HL-60 (cell line): ENCODE measurements at regions not wholly inside any gene's neighbourhood (a gene's known extent, or its start where the extent isn't known, plus 50 kb on each side); places are given as distances from the start of the nearest gene placed in this dataset.

ENCODE experiments used
- DNase-seq, 2 experiments: peaks; one replicate each; pipeline ENCODE4 v3.0.0-alpha.2; 2010 to 2020; ENCODE audit warnings: low read depth in 1 of 2, low spot score in 1 of 2
- H3K27ac ChIP-seq: fragments of 250-450 bp; sonication (Bioruptor Pico); replicated peaks from 2 replicates; pipeline ENCODE4 v1.5.1; 2020; ENCODE audit warnings: mild to moderate bottlenecking, moderate library complexity
- H3K27me3 ChIP-seq: fragments of 250-450 bp; sonication (Bioruptor Pico); 2 replicates; pipeline ENCODE4 v1.5.1; 2021; ENCODE audit warnings: mild to moderate bottlenecking, moderate library complexity; ENCODE audit not compliant: insufficient read depth, poor library complexity, severe bottlenecking
- H3K4me3 ChIP-seq: replicated peaks from 2 replicates; pipeline ENCODE4 v1.5.1; 2011; ENCODE audit warnings: mild to moderate bottlenecking, control low read depth, low read length; ENCODE audit not compliant: insufficient read depth
- GABPA ChIP-seq: IDR thresholded peaks from 2 replicates; pipeline ENCODE4 v1.6.1; 2012; ENCODE audit warnings: low read depth
- POLR2AphosphoS5 ChIP-seq: IDR thresholded peaks from 2 replicates; pipeline ENCODE4 v1.6.1; 2012; ENCODE audit warnings: low read depth
- SPI1 ChIP-seq: IDR thresholded peaks from 2 replicates; pipeline ENCODE4 v1.6.1; 2012; ENCODE audit warnings: low read depth, mild to moderate bottlenecking, borderline replicate concordance
- TF ChIP-seq, protein P1 (sequence below): IDR thresholded peaks from 2 replicates; pipeline ENCODE4 v1.6.1; 2012; ENCODE audit warnings: low read depth; ENCODE audit not compliant: insufficient replicate concordance
- TF ChIP-seq, protein P2 (sequence below): IDR thresholded peaks from one replicate; pipeline ENCODE4 v1.5.1; 2011; ENCODE audit warnings: low read length, control low read depth, inconsistent platforms; ENCODE audit not compliant: insufficient read depth

DNA sequence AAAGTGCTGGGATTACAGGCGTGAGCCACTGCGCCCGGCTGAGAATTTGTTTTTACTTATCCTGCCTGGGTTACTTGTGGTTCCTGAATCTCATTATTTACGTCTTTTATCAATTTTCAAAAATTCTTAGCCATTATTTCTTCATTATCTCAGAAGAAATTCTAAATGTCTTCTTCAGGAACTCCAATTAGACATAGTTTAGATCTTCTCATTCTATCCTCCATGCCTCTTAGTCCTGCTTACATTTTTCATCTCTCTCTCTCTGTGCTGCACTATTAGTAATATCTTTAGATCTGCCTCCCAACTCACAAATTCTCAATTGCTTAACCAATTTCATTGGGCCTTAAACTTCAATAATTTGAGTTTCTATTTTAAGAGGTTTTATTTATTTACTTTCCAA lies 124.4 kb upstream of the MRPS22 start:
- no peak overlapping the region for H3K27ac ChIP-seq
- H3K4me3 ChIP-seq: no peak overlapping the region
- H3K27me3 ChIP-seq: peaks cover 8% of the 10 kb centered on the region
- TF ChIP-seq, protein P1, sequence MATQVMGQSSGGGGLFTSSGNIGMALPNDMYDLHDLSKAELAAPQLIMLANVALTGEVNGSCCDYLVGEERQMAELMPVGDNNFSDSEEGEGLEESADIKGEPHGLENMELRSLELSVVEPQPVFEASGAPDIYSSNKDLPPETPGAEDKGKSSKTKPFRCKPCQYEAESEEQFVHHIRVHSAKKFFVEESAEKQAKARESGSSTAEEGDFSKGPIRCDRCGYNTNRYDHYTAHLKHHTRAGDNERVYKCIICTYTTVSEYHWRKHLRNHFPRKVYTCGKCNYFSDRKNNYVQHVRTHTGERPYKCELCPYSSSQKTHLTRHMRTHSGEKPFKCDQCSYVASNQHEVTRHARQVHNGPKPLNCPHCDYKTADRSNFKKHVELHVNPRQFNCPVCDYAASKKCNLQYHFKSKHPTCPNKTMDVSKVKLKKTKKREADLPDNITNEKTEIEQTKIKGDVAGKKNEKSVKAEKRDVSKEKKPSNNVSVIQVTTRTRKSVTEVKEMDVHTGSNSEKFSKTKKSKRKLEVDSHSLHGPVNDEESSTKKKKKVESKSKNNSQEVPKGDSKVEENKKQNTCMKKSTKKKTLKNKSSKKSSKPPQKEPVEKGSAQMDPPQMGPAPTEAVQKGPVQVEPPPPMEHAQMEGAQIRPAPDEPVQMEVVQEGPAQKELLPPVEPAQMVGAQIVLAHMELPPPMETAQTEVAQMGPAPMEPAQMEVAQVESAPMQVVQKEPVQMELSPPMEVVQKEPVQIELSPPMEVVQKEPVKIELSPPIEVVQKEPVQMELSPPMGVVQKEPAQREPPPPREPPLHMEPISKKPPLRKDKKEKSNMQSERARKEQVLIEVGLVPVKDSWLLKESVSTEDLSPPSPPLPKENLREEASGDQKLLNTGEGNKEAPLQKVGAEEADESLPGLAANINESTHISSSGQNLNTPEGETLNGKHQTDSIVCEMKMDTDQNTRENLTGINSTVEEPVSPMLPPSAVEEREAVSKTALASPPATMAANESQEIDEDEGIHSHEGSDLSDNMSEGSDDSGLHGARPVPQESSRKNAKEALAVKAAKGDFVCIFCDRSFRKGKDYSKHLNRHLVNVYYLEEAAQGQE: no peak
- TF ChIP-seq GABPA: no peak
- TF ChIP-seq SPI1: no peak
- TF ChIP-seq POLR2AphosphoS5: no peak
- TF ChIP-seq, protein P2, sequence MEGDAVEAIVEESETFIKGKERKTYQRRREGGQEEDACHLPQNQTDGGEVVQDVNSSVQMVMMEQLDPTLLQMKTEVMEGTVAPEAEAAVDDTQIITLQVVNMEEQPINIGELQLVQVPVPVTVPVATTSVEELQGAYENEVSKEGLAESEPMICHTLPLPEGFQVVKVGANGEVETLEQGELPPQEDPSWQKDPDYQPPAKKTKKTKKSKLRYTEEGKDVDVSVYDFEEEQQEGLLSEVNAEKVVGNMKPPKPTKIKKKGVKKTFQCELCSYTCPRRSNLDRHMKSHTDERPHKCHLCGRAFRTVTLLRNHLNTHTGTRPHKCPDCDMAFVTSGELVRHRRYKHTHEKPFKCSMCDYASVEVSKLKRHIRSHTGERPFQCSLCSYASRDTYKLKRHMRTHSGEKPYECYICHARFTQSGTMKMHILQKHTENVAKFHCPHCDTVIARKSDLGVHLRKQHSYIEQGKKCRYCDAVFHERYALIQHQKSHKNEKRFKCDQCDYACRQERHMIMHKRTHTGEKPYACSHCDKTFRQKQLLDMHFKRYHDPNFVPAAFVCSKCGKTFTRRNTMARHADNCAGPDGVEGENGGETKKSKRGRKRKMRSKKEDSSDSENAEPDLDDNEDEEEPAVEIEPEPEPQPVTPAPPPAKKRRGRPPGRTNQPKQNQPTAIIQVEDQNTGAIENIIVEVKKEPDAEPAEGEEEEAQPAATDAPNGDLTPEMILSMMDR: no peak
- DNase-seq: no peak

DNA sequence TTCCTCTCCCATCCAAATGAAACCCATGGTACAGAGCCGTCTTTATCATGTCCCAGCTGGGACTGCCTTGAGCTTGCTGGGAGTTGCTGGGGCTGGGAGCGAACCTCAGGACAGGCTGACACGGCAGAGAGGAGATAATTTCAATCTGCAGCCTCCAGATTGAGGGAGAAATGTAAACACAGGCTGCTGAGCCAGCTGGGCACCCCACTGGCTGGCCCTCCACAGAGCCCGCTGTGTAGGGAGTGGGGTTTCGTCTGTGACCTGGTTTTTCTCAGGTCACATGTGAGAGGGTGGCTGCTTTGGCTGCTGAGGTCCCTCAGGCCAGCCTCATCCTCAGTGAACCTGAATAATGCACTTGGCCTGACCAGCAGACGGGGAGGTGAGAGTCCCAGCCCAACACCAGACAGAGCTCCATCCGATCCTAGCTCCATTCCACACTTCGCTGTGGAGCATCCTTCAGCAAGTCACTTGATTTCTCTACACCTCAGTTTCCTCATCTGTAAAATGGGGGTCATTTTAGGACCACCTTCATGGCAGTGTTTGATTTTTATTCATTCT lies 121.6 kb upstream of the MRPS22 start:
- DNase-seq: no peak
- no peak for TF ChIP-seq SPI1
- TF ChIP-seq, protein P1: no peak
- TF ChIP-seq, protein P2: no peak
- TF ChIP-seq POLR2AphosphoS5: no peak
- TF ChIP-seq GABPA: no peak
- Histone ChIP-seq H3K27me3 (peaks cover 5% of the 10 kb centered on the region), H3K4me3 (no peak overlapping the region), H3K27ac (no peak overlapping the region)

DNA sequence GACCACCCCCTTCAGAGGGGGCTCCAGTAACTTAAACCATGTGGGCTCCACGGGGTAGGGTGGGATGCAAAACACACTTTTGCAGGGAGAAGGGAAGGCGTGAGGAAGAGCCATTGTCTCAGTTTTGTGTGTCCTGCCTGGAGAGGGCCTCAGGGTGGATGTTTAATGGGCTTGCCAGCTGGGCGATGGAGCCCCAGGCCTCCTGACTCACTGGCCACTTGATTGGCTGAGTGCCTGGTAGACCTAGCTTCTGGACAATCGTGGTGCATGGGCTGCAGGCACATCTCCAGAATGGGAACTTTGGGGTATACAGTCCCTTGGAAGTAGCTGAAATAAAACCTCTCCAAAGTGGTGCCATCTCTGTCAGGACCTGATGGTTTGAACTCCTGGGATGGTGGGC lies 118.3 kb upstream of the MRPS22 start:
- no peak overlapping the region for H3K4me3 ChIP-seq
- H3K27ac ChIP-seq: no peak overlapping the region
- TF ChIP-seq SPI1 (no peak), POLR2AphosphoS5 (no peak), GABPA (no peak)
- TF ChIP-seq, protein P1: no peak
- TF ChIP-seq, protein P2: no peak
- H3K27me3 ChIP-seq: no peaks in the 10 kb centered on the region
- DNase-seq: no peak
